GM12875 (cell line): ENCODE measurements at regions not wholly inside any gene's neighbourhood (a gene's known extent, or its start where the extent isn't known, plus 50 kb on each side); places are given as distances from the start of the nearest gene placed in this dataset.

ENCODE experiments used
- H3K4me3 ChIP-seq: one replicate; pipeline ENCODE4 v1.5.1; 2011; ENCODE audit warnings: low read depth, low read length, control low read depth
- TF ChIP-seq, protein P1 (sequence below): IDR thresholded peaks from 2 replicates; pipeline ENCODE4 v1.5.1; 2011; ENCODE audit warnings: low read depth, mild to moderate bottlenecking, control low read depth, inconsistent platforms, low read length, moderate library complexity, borderline replicate concordance; ENCODE audit not compliant: insufficient read depth

GRCh38 chr5:96247097-96247701, 185.8 kb downstream of the PCSK1 start:
- TF ChIP-seq, protein P1, sequence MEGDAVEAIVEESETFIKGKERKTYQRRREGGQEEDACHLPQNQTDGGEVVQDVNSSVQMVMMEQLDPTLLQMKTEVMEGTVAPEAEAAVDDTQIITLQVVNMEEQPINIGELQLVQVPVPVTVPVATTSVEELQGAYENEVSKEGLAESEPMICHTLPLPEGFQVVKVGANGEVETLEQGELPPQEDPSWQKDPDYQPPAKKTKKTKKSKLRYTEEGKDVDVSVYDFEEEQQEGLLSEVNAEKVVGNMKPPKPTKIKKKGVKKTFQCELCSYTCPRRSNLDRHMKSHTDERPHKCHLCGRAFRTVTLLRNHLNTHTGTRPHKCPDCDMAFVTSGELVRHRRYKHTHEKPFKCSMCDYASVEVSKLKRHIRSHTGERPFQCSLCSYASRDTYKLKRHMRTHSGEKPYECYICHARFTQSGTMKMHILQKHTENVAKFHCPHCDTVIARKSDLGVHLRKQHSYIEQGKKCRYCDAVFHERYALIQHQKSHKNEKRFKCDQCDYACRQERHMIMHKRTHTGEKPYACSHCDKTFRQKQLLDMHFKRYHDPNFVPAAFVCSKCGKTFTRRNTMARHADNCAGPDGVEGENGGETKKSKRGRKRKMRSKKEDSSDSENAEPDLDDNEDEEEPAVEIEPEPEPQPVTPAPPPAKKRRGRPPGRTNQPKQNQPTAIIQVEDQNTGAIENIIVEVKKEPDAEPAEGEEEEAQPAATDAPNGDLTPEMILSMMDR: no peak
- no peak overlapping the region for H3K4me3 ChIP-seq

DNA sequence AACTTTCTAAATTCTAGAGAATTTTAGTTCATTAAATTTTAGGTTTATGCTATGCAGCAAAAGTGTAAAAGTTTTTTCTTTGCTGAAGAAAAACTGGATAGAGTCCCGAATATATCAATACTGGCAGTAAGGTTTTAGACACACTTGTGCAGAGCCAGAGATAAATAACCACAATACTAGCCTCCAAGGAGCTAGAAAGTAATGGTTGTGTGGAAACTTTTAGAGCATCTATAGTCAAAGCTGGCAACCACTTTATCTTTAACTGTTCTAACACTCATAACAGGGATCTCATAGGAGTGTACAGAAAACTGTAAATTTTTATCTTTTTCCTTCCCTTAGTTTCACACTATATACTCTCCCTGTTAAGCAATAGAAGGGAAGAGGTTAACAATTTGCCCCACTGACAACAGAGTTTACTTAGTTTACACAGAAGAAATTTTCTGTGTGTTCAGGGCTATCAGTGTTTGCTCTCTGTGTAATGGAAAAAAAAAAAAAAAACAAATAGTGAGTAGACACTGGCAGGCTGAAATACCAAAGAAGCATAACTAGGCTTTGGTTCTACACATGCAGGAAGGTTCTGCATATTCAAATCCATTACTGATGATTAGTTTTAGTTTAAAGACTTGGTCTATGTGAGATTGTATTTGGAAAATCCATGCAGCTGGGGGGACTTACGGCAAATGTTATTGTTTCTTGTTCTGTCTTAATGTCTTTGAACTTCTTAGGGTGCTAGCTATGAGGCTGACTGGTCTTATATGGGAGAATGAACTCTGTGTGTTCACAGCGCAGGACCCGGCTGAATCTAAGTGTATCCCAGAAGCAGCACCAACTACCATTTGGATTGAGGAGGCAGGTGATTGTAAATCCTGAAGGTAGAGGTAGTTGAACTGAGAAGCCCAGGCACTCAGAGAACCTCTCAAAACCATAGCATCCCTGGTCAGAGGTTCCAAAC, 187.6 kb downstream of the PCSK1 start:
- TF ChIP-seq, protein P1: no peak
- no peak overlapping the region for H3K4me3 ChIP-seq

DNA sequence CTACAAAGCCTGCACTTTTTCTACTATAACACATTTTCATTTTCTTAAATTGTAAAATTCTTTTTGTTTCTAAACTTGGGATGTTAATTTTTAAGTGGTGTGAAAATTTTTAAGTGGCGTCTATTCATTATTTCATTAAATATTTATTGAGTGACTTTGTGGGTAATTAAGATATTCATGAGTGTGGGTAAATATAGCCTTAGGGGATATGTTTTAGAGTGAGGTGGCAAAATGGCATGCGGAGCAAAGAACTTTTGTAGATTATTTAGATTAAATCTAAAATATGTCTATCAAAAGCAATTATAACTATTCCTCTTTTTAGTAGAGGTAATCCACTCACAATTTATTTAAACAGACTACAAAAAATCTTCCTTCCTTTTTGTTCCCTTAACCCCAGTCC, 188.4 kb downstream of the PCSK1 start:
- TF ChIP-seq, protein P1: no peak
- H3K4me3 ChIP-seq: no peak overlapping the region

- TF ChIP-seq, protein P1: no peak
Observed at GRCh38 chr5:96243862-96244261, 189.2 kb downstream of the PCSK1 start.

GRCh38 chr5:96243203-96243602, 189.8 kb downstream of the PCSK1 start:
- no peak overlapping the region for H3K4me3 ChIP-seq
- TF ChIP-seq, protein P1: no peak

More at GRCh38 chr5:96243862-96244261, 189.2 kb downstream of the PCSK1 start:
- no peak overlapping the region for H3K4me3 ChIP-seq

DNA sequence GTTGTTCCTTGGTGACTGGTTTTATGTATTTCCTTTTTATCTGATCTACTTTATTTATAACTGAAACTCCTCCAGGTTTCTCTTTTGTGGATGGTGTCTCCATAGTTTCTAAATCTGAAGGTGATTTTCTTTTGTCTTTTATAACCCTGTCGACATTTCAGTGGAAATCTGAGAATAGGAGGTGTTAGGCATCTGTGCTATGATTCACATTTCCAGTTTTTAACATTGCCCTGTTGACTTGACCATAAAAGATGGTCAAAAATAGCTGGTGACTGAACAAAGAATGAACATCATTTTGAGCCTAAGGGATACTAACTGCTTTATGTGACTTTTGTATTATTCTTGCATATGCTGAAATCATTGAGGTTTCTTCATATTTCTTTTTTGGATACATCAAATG, 190.5 kb downstream of the PCSK1 start:
- H3K4me3 ChIP-seq: no peak overlapping the region
- TF ChIP-seq, protein P1: no peak
